ENCODE measurements at regions not wholly inside any gene's neighbourhood (a gene's known extent, or its start where the extent isn't known, plus 50 kb on each side); places are given as distances from the start of the nearest gene placed in this dataset.
"Not testable (repeated sequence)": the region's sequence is repeated elsewhere in the genome, so short reads cannot be mapped to it uniquely, and the experiment has no call there.

- H3K9me3 ChIP-seq, result no peaks in the 10 kb centered on the region
- intact Hi-C loops (cut with DNase I), result no loop called here
- DNase-seq (no peak), FAIRE-seq (no peak), ATAC-seq (no peak)
- 86 to 87% methylated on average over 1 of the region's 1 CpG for whole genome bisulfite sequencing, 2 donors
- no peaks in the 10 kb centered on the region for H3K36me3 ChIP-seq
- H3K4me3 ChIP-seq, result no peak overlapping the region
- no peak overlapping the region for H3K27ac ChIP-seq
- H3K4me1 ChIP-seq, result no peaks in the 10 kb centered on the region
- no peak for TF ChIP-seq CTCF (IDR thresholded peaks at IDR 0.05)
- H3K27me3 ChIP-seq, result no peaks in the 10 kb centered on the region
These were observed 278.7 kb upstream of the PRICKLE1 start for GRCh38 chr12:42868291-42868690.

GRCh38 chr12:42865282-42865681 is 275.7 kb upstream of the PRICKLE1 start:
- 66 to 77% methylated on average over 3 of the region's 3 CpGs for WGBS, 2 donors
- Histone ChIP-seq H3K27me3 (no peaks in the 10 kb centered on the region), H3K4me1 (no peaks in the 10 kb centered on the region), H3K36me3 (no peaks in the 10 kb centered on the region), H3K9me3 (no peaks in the 10 kb centered on the region), H3K27ac (no peak overlapping the region), H3K4me3 (no peak overlapping the region)
- ATAC-seq, result no peak
- no peak for DNase-seq
- no peak for FAIRE-seq
- intact Hi-C loops (cut with DNase I), result no loop called here
- no peak for TF ChIP-seq CTCF (IDR thresholded peaks at IDR 0.05)

- H3K27ac ChIP-seq, result no peak overlapping the region
- H3K27me3 ChIP-seq, result no peaks in the 10 kb centered on the region
- no peak for DNase-seq
- TF ChIP-seq CTCF (IDR thresholded peaks at IDR 0.05), result no peak
- H3K9me3 ChIP-seq, result no peaks in the 10 kb centered on the region
- H3K4me3 ChIP-seq, result no peak overlapping the region
- intact Hi-C loops (cut with DNase I), result no loop called here
- FAIRE-seq, result no peak
- WGBS, 2 donors, result 76 to 79% methylated on average over 2 of the region's 2 CpGs
- no peak for ATAC-seq
- no peaks in the 10 kb centered on the region for H3K36me3 ChIP-seq
- H3K4me1 ChIP-seq, result no peaks in the 10 kb centered on the region
These were observed 272.5 kb upstream of the PRICKLE1 start for GRCh38 chr12:42862055-42862454.

- H3K9me3 ChIP-seq; FAIRE-seq; H3K27ac ChIP-seq; H3K4me1 ChIP-seq; H3K36me3 ChIP-seq; H3K27me3 ChIP-seq; DNase-seq; ATAC-seq; intact Hi-C loops (cut with DNase I); H3K4me3 ChIP-seq: not testable (repeated sequence)
These were observed 270.8 kb upstream of the PRICKLE1 start for GRCh38 chr12:42860331-42860730.

- intact Hi-C loops (cut with DNase I), result no loop called here
- 74 to 78% methylated on average over 8 of the region's 8 CpGs for WGBS, 2 donors
- no peak for ATAC-seq
These were observed 270.1 kb upstream of the PRICKLE1 start for GRCh38 chr12:42859612-42860011.

More at GRCh38 chr12:42859612-42860011, 270.1 kb upstream of the PRICKLE1 start:
- no peak overlapping the region for H3K4me3 ChIP-seq
- no peak for FAIRE-seq
- H3K4me1 ChIP-seq, result no peaks in the 10 kb centered on the region
- no peak overlapping the region for H3K27ac ChIP-seq
- no peaks in the 10 kb centered on the region for H3K9me3 ChIP-seq
- DNase-seq, result peak in 1 of 6 donors; percentile 3
- H3K27me3 ChIP-seq, result no peaks in the 10 kb centered on the region
- no peak for TF ChIP-seq CTCF (IDR thresholded peaks at IDR 0.05)
- H3K36me3 ChIP-seq, result no peaks in the 10 kb centered on the region
